KBM-7 (cell line): ENCODE measurements at regions not wholly inside any gene's neighbourhood (a gene's known extent, or its start where the extent isn't known, plus 50 kb on each side); places are given as distances from the start of the nearest gene placed in this dataset.

Experiments used
- DNase-seq: peaks from one replicate; pipeline ENCODE4 v3.0.0-alpha.2; 2015
- in situ Hi-C: fragments of 300-500 bp; cut with MboI; formaldehyde crosslinking; loops from 2 replicates; pipeline ENCODE4 v1.14.3; 2020; ENCODE audit warnings: low sequenced_read_pairs, low pct_unique_long_range_greater_than_20kb, mixed read lengths

GRCh38 chr14:87171141-87171540 lies 821.8 kb downstream of the GALC start:
- in situ Hi-C loops = no loop called here
- DNase-seq = no peak

GRCh38 chr14:87170179-87170578 lies 822.8 kb downstream of the GALC start:
- DNase-seq = no peak
- in situ Hi-C loops = no loop called here

DNA sequence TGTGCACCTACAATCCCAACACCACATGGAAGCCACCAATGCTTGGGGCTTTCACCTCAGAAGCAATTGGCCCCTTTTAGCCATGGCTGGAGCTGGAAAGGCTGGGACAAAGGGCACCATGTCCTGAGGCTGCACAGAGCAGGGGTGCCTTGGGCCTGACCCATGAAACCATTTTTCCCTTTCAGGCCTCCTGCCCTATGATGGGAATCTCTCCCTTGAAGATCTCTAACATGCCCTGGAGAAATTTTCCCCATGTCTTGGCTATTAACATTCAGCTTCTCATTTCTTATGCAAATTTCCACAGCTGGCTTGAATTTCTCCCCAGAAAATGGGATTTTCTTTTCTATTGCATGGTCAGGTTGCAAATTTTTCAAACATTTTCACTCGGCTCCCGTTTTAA lies 823.6 kb downstream of the GALC start:
- DNase-seq = no peak
- in situ Hi-C loops = no loop called here

- in situ Hi-C loops = no loop called here
- DNase-seq = no peak
These were observed 831.5 kb downstream of the GALC start for GRCh38 chr14:87161502-87161901.

GRCh38 chr14:87160989-87161388 lies 832.0 kb downstream of the GALC start:
- DNase-seq = no peak
- in situ Hi-C loops = no loop called here

DNA sequence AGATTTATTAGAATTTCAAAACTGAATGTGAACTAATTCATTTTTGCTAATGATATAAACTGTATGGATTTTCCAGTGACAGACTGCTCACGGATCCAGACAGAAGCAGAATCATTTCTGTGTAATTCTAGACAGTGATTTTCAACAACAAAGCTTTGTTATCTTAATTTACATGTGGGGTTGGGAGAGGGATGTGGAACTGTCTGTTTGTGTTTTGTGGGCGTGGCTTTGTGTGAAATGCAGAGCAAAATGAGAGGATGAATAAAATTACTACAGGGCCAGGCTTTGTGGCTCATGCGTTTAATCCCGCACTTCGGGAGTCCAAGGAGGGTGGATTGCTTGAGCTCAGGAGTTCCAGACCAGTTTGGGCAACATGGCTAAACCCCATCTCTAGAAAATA lies 834.7 kb downstream of the GALC start:
- DNase-seq = no peak
- in situ Hi-C loops = no loop called here

GRCh38 chr14:87156878-87157277 lies 836.1 kb downstream of the GALC start:
- DNase-seq = no peak
- in situ Hi-C loops = no loop called here

DNA sequence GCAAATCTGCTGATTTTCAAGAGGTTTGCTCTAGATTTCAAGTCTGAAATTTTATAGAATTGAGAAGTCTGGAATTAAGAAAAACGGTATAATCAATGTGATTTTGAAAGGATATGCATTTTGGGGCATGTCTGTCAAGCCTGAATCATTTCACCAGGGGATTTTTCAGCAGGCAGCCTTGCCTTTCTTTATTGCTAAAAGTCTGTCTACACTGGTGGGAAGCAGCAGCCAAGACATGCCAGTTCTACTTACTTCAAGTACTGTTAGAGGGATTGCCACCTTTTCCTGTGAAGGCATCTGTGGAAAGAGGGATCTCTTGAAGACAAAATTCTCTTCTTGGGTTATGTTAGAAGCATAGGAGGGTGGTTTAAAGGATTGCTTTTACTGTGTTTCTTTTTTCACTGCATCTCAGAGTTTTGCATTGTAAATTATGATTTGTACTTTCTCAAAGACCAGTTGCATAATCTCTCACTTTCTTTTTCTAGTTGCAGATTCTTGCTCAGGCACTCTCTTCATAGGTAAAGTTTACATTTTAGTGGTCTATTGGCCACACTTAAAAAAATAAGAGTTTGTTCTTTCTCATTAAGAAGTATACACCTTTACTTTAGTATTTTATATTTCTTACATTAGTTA lies 837.0 kb downstream of the GALC start:
- DNase-seq = no peak
- in situ Hi-C loops = no loop called here

DNA sequence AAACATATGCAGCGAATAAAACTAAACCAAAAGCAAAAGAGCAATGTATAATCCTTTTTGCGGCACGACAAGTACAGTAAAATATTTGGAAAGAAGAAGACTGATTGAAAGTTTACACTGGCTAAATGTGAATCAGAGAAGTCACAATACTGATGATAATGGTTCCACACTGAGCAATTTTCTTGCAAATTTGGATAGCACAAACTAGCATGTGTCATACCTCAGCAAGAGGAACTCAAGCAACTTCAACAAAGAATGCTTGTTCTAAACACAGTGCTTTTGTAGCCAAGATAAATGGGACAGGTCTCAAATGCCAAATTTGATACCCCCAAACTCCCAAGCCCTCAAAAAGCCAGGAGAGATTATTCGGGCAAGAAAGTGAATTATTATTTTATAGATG lies 839.1 kb downstream of the GALC start:
- no peak for DNase-seq
- in situ Hi-C loops = no loop called here

DNA sequence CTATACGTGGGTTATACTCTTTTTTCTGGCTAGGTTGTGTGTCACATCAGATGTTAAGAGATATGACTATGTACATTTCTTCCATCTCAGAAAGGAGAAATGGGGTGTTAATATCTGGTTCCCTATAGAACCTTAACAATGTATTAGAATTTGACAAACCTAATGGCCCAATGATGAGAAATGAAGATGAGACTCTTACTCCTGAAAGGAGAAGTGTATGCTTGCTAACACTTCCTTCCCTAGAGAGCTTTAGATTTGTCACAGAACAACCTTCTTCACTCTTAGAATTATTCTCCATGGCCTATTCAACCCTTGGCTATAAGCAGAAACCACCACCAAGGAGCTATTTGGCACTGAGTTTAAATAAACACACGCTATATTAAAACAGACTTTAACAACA lies 839.6 kb downstream of the GALC start:
- in situ Hi-C loops = no loop called here
- no peak for DNase-seq

- in situ Hi-C loops = no loop called here
- DNase-seq = no peak
These were observed 840.3 kb downstream of the GALC start for GRCh38 chr14:87152693-87153092.

- no peak for DNase-seq
- in situ Hi-C loops = no loop called here
These were observed 843.2 kb downstream of the GALC start for GRCh38 chr14:87149583-87150354.

DNA sequence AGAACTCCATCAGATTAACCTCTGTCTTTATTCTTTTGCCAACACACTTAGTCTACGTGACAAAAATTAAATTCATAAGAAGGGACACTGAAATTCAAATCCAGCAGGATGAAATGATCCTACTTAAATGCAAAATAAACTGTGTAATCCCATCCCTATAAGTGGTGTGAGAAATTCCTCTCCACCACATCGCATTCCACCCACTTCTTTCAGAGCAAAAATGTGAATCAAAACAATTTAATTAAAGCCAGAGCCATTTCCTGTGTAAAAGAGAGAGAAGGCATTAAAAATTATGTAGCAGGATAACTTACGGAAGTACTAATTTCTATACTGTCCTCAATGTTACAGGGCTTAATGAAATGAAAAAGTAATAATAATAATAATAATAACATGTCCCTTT lies 844.3 kb downstream of the GALC start:
- in situ Hi-C loops = no loop called here
- no peak for DNase-seq

DNA sequence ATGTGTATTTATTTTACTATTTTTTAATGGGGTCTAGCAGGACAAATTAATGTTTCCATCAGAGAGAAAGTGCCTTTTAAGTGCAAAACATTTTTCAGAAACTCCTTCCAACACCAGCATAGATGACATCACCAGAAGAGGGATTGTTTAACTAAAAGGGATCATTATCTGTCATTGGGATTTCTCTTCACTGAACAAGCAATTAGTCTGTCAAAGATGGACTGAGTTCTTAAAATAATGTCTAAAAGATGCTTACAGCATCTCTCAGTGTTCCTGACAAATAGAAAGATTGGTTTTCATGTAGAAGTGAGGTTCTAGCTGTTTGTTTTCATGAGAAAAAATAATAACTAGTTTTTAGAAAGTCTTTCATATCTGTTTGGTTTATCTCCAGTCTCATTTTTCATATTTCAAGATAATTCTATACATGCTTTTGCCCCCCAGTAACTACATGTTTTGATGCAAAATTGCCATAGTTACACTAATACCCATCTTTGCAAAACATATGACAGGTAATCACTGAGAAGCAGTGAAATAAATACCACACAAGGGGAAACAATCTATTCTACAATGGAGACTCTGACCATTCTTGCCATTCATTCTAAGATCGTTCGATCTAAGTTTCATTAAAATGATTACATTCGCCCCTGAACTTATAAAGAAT lies 850.3 kb downstream of the GALC start:
- in situ Hi-C loops = no loop called here
- no peak for DNase-seq

GRCh38 chr14:87141801-87142200 lies 851.2 kb downstream of the GALC start:
- no peak for DNase-seq
- in situ Hi-C loops = no loop called here

GRCh38 chr14:87139299-87139698 lies 853.7 kb downstream of the GALC start:
- in situ Hi-C loops = no loop called here
- no peak for DNase-seq

DNA sequence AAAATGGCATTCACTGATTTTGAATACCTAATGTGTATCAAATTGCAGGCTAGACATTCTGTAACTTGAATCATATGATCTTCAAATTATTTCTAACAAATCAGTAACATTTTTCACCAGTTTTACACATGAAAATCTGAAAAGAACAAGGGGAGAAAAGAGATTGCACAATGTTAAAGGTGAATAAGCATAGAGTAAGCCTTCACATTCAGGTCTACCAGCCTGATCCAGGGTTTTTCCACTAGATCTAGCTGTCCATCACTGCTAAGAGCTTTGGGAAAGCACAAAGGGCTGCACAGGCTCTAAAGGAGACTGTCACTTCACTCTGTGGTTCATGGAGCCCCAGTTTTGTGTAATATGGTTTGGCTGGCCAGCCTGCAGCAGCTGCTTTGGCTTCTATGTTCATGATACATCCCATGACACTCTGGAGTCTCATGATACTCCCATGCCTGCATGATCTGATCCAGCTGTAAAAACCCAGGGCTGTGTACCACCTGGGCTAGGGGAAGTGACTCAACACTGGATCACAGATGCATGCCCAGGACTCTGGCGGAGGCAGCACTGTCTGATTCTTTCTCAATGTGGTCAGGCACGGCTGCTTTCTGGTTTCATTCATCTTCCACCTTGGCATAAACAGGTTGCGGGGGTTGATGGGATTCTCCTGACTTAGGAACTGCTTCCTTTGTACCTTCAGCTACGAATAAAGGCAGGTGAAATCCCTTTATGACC lies 859.7 kb downstream of the GALC start:
- DNase-seq = no peak
- in situ Hi-C loops = no loop called here

DNA sequence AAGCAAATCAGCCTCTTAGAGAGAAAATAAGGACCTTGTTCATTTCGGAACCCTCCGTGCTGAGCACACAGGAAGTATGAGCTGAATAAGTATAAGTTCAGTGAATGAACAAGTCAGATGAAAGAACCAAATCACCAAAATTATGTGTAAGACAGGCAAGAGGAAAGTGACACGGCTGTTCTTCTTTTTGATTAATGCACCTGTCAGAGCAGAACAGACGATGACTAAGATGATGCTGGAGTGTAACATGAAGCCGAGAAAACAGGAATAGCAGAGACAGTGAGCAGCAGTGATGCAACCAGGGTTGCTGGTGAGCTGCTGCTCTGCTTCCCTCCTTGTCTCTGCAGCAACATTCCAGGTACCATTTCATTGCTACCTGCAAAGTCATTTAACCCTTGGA lies 861.1 kb downstream of the GALC start:
- no peak for DNase-seq
- in situ Hi-C loops = no loop called here

DNA sequence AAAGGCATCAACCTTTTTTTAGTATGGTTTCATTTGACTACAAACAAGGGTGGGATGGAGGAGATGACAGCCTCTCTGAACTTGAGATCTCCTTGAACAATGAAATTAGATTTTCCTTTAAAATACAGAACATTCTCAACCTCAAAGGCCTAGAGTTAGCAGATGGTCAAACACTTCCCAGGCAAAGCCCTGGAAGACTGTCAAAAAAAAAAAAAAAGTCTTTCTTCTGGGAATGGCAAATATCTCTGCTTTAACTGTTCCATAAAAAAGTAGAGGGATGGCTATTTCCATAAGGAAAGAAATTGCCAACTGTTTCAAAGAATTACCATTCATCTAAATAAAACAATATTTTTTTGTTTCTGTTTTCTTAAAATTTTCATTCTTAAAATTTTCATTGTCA lies 870.8 kb downstream of the GALC start:
- no peak for DNase-seq
- in situ Hi-C loops = no loop called here

DNA sequence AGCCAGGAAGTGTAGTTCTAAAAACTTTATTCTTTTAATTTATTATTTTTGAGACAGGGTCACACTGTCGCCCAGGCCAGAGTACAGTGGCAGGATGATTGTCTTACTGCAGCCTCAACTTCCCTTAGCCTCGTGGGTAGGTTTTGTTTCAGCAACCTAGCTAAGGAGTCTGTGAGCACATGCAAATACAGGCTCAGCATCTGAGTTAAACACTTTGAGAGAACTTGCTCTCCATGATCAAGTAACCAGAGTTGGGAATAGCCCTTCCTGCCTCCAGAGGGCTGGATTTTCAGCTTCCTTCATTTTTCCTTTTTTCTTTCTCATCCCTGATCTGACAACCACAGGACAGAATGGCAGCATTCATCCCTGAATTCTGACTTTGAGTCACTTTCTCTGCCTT lies 871.3 kb downstream of the GALC start:
- DNase-seq = no peak
- in situ Hi-C loops = no loop called here
